MM.1S (cell line): ENCODE measurements at regions not wholly inside any gene's neighbourhood (a gene's known extent, or its start where the extent isn't known, plus 50 kb on each side); places are given as distances from the start of the nearest gene placed in this dataset.

ENCODE experiments used
- EZH2 ChIP-seq: fragments of 300-600 bp; sonication (generic); optimal IDR thresholded peaks from 2 replicates; pipeline ENCODE3; 2017; ENCODE audit warnings: low read depth, mild to moderate bottlenecking, antibody characterized with exemption, low read length, mixed read lengths
- TF ChIP-seq, protein P1 (sequence below): fragments of 300-600 bp; sonication (generic); IDR thresholded peaks from 2 replicates; pipeline ENCODE4 v1.5.1; 2016; ENCODE audit warnings: antibody characterized with exemption, low read length, mixed read lengths

DNA sequence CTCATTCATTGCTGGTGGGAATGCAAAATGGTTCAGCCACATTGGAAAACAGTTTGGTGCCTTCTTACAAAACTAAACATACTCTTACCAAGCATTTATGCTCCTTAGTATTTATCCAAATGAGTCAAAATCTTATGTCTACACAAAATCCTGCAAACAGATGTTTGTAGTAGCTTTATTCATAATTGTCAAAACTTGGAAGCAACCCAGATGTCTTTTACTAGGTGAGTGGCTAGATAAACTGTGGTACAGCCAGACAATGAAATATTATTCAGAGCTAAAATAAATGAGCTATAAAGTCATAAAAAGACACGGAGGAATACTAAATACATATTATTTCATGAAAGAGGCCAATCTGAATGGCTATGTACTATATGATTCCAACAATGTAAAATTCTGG, 709.5 kb downstream of the NSUN3 start:
- TF ChIP-seq, protein P1, sequence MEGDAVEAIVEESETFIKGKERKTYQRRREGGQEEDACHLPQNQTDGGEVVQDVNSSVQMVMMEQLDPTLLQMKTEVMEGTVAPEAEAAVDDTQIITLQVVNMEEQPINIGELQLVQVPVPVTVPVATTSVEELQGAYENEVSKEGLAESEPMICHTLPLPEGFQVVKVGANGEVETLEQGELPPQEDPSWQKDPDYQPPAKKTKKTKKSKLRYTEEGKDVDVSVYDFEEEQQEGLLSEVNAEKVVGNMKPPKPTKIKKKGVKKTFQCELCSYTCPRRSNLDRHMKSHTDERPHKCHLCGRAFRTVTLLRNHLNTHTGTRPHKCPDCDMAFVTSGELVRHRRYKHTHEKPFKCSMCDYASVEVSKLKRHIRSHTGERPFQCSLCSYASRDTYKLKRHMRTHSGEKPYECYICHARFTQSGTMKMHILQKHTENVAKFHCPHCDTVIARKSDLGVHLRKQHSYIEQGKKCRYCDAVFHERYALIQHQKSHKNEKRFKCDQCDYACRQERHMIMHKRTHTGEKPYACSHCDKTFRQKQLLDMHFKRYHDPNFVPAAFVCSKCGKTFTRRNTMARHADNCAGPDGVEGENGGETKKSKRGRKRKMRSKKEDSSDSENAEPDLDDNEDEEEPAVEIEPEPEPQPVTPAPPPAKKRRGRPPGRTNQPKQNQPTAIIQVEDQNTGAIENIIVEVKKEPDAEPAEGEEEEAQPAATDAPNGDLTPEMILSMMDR = no peak
- TF ChIP-seq EZH2 = no peak
